Astrocyte of the cerebellum (primary cell): ENCODE measurements at regions not wholly inside any gene's neighbourhood (a gene's known extent, or its start where the extent isn't known, plus 50 kb on each side); places are given as distances from the start of the nearest gene placed in this dataset.

Experiments
- DNase-seq: peaks from one replicate; pipeline ENCODE4 v3.0.0-alpha.2; 2011; ENCODE audit warnings: low read depth
- H3K4me3 ChIP-seq: 2 replicates; pipeline ENCODE4 v1.5.1; 2011; ENCODE audit warnings: mild to moderate bottlenecking, low read depth, low read length, moderate library complexity
- CTCF ChIP-seq: IDR thresholded peaks from 2 replicates; pipeline ENCODE4 v1.5.1; 2012; ENCODE audit warnings: low read length, low read depth, moderate library complexity, mild to moderate bottlenecking; ENCODE audit errors: missing control alignments
- in situ Hi-C: cut with HindIII; loops from 2 replicates; pipeline ENCODE4 v1.10.0; 2017; ENCODE audit warnings: low sequenced_read_pairs

DNA sequence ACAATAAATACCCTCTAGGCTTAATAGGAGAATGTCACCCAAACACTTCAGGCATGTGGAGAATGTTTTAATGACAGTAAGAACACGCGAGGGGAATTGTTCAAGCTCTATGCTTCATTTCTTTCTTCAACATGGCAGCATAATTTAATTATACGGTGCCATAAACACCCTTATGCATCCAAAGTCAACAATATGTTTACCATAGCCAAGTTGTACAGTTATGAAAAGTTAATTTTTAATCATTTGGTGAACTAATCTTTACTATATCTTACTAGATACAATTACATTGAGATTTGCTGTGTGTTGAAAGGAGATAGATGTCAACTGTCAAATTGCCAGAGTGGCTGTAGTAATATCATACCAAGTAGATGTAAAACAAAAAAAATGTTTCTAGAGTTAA, 185.9 kb upstream of the NBEA start:
- TF ChIP-seq CTCF, result no peak
- DNase-seq, result no peak
- in situ Hi-C loops, result no loop called here
- H3K4me3 ChIP-seq, result no peak overlapping the region

DNA sequence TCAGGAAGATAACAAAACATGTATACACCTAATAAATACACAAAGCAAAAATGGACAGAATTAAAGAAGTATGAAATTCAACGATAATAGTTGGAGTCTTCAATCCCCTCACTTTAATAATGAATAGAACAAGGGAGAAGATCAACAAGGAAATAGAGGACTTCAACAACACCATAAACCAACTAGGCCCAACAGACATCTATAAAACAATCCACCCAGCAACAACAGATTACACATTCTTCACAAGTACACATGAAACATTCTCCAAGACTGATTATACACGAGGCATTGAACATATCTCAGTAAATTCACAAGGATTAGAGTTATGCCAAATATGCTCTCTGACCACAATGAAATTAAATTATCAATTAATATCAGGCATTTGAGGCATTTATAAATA, 185.5 kb upstream of the NBEA start:
- TF ChIP-seq CTCF, result no peak
- no peak for DNase-seq
- no peak overlapping the region for H3K4me3 ChIP-seq
- in situ Hi-C loops, result no loop called here

- in situ Hi-C loops, result no loop called here
- no peak overlapping the region for H3K4me3 ChIP-seq
- TF ChIP-seq CTCF, result no peak
- no peak for DNase-seq
These were observed 184.6 kb upstream of the NBEA start for GRCh38 chr13:34757441-34757840.

GRCh38 chr13:34758628-34759027, 183.4 kb upstream of the NBEA start:
- in situ Hi-C loops, result no loop called here
- no peak for TF ChIP-seq CTCF
- DNase-seq, result no peak
- H3K4me3 ChIP-seq, result no peak overlapping the region

GRCh38 chr13:34762312-34762711, 179.8 kb upstream of the NBEA start:
- H3K4me3 ChIP-seq, result no peak overlapping the region
- DNase-seq, result no peak
- in situ Hi-C loops, result no loop called here
- TF ChIP-seq CTCF, result no peak

DNA sequence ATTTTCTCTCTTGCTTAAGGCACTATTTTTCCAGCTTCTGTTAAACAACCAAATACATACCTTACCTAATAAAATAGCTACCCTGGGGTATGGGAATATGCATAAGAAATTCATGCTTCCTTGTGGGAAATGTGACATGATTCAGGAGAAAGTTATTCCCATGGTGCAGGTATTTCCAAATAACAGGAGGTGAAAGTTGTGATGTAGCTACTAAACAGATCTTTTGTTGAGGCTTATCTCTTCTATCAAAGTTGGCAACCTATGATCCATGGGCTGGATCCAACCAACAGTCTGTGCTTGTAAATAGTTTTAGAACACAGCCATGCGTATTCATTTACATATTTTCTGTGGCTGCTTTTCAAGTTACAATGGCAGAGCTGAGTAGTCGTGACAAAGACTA, 177.8 kb upstream of the NBEA start:
- DNase-seq, result no peak
- in situ Hi-C loops, result no loop called here
- no peak overlapping the region for H3K4me3 ChIP-seq
- TF ChIP-seq CTCF, result no peak
